Mesothelial cell of epicardium (in vitro differentiated cells): ENCODE measurements at regions not wholly inside any gene's neighbourhood (a gene's known extent, or its start where the extent isn't known, plus 50 kb on each side); places are given as distances from the start of the nearest gene placed in this dataset.

ENCODE experiments used
- DNase-seq, 2 experiments: peaks; one replicate each; pipeline ENCODE4 v3.0.0; 2021; ENCODE audit warnings: low spot score in 2 of 2; ENCODE audit not compliant: unreplicated experiment in 2 of 2
- H3K27ac Mint-ChIP-seq: 2 replicates; pipeline ENCODE4 v1.8.0; 2021; ENCODE audit warnings: mixed read lengths
- H3K27me3 Mint-ChIP-seq: 2 replicates; pipeline ENCODE4 v1.8.0; 2021; ENCODE audit warnings: low read depth, mixed read lengths
- H3K36me3 Mint-ChIP-seq: 2 replicates; pipeline ENCODE4 v1.8.0; 2021; ENCODE audit warnings: mixed read lengths
- H3K4me1 Mint-ChIP-seq: 2 replicates; pipeline ENCODE4 v1.8.0; 2021; ENCODE audit warnings: mixed read lengths
- H3K4me3 Mint-ChIP-seq: 2 replicates; pipeline ENCODE4 v1.8.0; 2021; ENCODE audit warnings: mild to moderate bottlenecking, moderate library complexity, mixed read lengths
- H3K9me3 Mint-ChIP-seq: 2 replicates; pipeline ENCODE4 v1.8.0; 2021; ENCODE audit warnings: mixed read lengths
- CTCF ChIP-seq: fragments of 200-600 bp; sonication (generic); IDR thresholded peaks from one replicate; pipeline ENCODE4 v1.5.0; 2021; ENCODE audit warnings: antibody characterized with exemption; ENCODE audit not compliant: unreplicated experiment

GRCh38 chr10:89915968-89916367, 214.6 kb downstream of the KIF20B start:
- H3K36me3 Mint-ChIP-seq: no peaks in the 10 kb centered on the region
- no peak for TF ChIP-seq CTCF
- no peak overlapping the region for H3K27ac Mint-ChIP-seq
- H3K27me3 Mint-ChIP-seq: no peaks in the 10 kb centered on the region
- H3K4me1 Mint-ChIP-seq: peaks cover 10% of the 10 kb centered on the region
- no peaks in the 10 kb centered on the region for H3K9me3 Mint-ChIP-seq
- no peak for DNase-seq
- no peak overlapping the region for H3K4me3 Mint-ChIP-seq

GRCh38 chr10:89916468-89917215, 215.3 kb downstream of the KIF20B start:
- Mint-ChIP-seq H3K36me3 (no peaks in the 10 kb centered on the region), H3K4me1 (peaks cover 10% of the 10 kb centered on the region), H3K27ac (no peak overlapping the region), H3K27me3 (no peaks in the 10 kb centered on the region), H3K4me3 (no peak overlapping the region), H3K9me3 (no peaks in the 10 kb centered on the region)
- no peak for DNase-seq
- no peak for TF ChIP-seq CTCF

- Mint-ChIP-seq H3K4me1 (peaks cover 6% of the 10 kb centered on the region), H3K9me3 (no peaks in the 10 kb centered on the region), H3K4me3 (no peak overlapping the region), H3K27ac (no peak overlapping the region), H3K36me3 (no peaks in the 10 kb centered on the region), H3K27me3 (no peaks in the 10 kb centered on the region)
- DNase-seq: no peak
- TF ChIP-seq CTCF: no peak
These were observed 220.0 kb downstream of the KIF20B start for GRCh38 chr10:89921403-89921802.

GRCh38 chr10:89923661-89924060, 222.3 kb downstream of the KIF20B start:
- Mint-ChIP-seq H3K4me3 (no peak overlapping the region), H3K27me3 (no peaks in the 10 kb centered on the region), H3K9me3 (no peaks in the 10 kb centered on the region)

GRCh38 chr10:89924261-89924660, 222.9 kb downstream of the KIF20B start:
- no peaks in the 10 kb centered on the region for H3K36me3 Mint-ChIP-seq
- no peaks in the 10 kb centered on the region for H3K4me1 Mint-ChIP-seq

More at GRCh38 chr10:89923661-89924060, 222.3 kb downstream of the KIF20B start:
- no peak for TF ChIP-seq CTCF
- H3K4me1 Mint-ChIP-seq: no peaks in the 10 kb centered on the region
- no peak for DNase-seq
- no peak overlapping the region for H3K27ac Mint-ChIP-seq
- H3K36me3 Mint-ChIP-seq: no peaks in the 10 kb centered on the region

More at GRCh38 chr10:89924261-89924660, 222.9 kb downstream of the KIF20B start:
- Mint-ChIP-seq H3K27ac (no peak overlapping the region), H3K27me3 (no peaks in the 10 kb centered on the region), H3K4me3 (no peak overlapping the region), H3K9me3 (no peaks in the 10 kb centered on the region)
- DNase-seq: no peak
- no peak for TF ChIP-seq CTCF
